Right atrium auricular region (tissue), 2 donors: ENCODE measurements at regions not wholly inside any gene's neighbourhood (a gene's known extent, or its start where the extent isn't known, plus 50 kb on each side); places are given as distances from the start of the nearest gene placed in this dataset.

Source experiments
- DNase-seq: peaks from one replicate; pipeline ENCODE4 v3.0.0-alpha.2; 2019; ENCODE audit warnings: low spot score
- H3K27ac ChIP-seq, 2 donors: fragments of 200-600 bp; sonication (generic); 1 replicate in 1 of 2; 2 replicates in 1 of 2; pipeline ENCODE4 v1.5.1; 2016 to 2019
- H3K27me3 ChIP-seq, 2 donors: fragments of 200-600 bp; sonication (generic); one replicate each; pipeline versions ENCODE4 v1.5.1 to v1.6.0; 2017 to 2019
- H3K36me3 ChIP-seq: fragments of 200-600 bp; sonication (generic); one replicate; pipeline ENCODE4 v1.5.1; 2016
- H3K4me1 ChIP-seq, 2 donors: fragments of 200-600 bp; sonication (generic); one replicate each; pipeline versions ENCODE4 v1.5.1 to v1.6.0; 2017 to 2019
- H3K4me3 ChIP-seq, 2 donors: fragments of 200-600 bp; sonication (generic); 1 replicate in 1 of 2; 2 replicates in 1 of 2; pipeline ENCODE4 v1.5.1; 2017 to 2019; ENCODE audit warnings: mild to moderate bottlenecking in 1 of 2, moderate library complexity in 1 of 2
- H3K9me3 ChIP-seq, 2 donors: fragments of 200-600 bp; sonication (generic); one replicate each; pipeline ENCODE4 v1.5.1; 2019
- CTCF ChIP-seq, 2 donors: fragments of 200-600 bp; sonication (generic); IDR thresholded peaks; one replicate each; pipeline ENCODE4 v1.5.1; 2019; ENCODE audit warnings: antibody characterized with exemption in 2 of 2

- H3K4me1 ChIP-seq, result no peaks in the 10 kb centered on the region
- no peaks in the 10 kb centered on the region for H3K36me3 ChIP-seq
- H3K27me3 ChIP-seq, result no peaks in the 10 kb centered on the region
- no peak for TF ChIP-seq CTCF (IDR thresholded peaks at IDR 0.05)
- no peaks in the 10 kb centered on the region for H3K9me3 ChIP-seq
- no peak for DNase-seq
- H3K27ac ChIP-seq, result no peak overlapping the region
- no peak overlapping the region for H3K4me3 ChIP-seq
These were observed 68.8 kb upstream of the WDR11 start for GRCh38 chr10:120782336-120782735.

GRCh38 chr10:120783098-120783497, 68.1 kb upstream of the WDR11 start:
- H3K4me1 ChIP-seq, result no peaks in the 10 kb centered on the region
- H3K27me3 ChIP-seq, result no peaks in the 10 kb centered on the region
- H3K4me3 ChIP-seq, result no peak overlapping the region
- H3K36me3 ChIP-seq, result no peaks in the 10 kb centered on the region
- H3K9me3 ChIP-seq, result no peaks in the 10 kb centered on the region
- DNase-seq, result no peak
- TF ChIP-seq CTCF (IDR thresholded peaks at IDR 0.05), result no peak
- no peak overlapping the region for H3K27ac ChIP-seq

DNA sequence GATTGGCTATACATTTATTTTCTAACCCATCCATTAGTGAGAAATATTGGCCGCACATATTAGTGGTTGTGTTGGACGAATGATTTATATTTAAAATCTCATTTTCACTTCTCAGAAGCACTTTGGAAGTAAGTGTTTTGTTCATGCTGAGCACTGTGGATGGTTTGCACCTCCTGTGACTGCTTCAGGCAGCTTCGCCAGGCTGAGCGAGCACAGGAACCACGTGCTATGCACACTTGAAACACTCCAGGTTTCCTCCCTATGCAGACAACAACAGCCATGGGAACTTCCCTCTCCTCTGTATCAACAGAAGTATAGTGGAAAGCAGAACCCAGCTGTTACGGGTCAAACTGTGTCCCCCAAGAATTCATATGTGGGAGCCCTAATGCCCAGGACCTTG, 67.3 kb upstream of the WDR11 start:
- no peaks in the 10 kb centered on the region for H3K36me3 ChIP-seq
- H3K27me3 ChIP-seq, result no peaks in the 10 kb centered on the region
- H3K4me3 ChIP-seq, result no peak overlapping the region
- no peak overlapping the region for H3K27ac ChIP-seq
- no peaks in the 10 kb centered on the region for H3K4me1 ChIP-seq
- no peak for DNase-seq
- no peak for TF ChIP-seq CTCF (IDR thresholded peaks at IDR 0.05)
- H3K9me3 ChIP-seq, result no peaks in the 10 kb centered on the region

GRCh38 chr10:120788771-120789170, 62.4 kb upstream of the WDR11 start:
- Histone ChIP-seq H3K36me3 (no peaks in the 10 kb centered on the region), H3K9me3 (no peaks in the 10 kb centered on the region), H3K27ac (no peak overlapping the region), H3K27me3 (no peaks in the 10 kb centered on the region), H3K4me3 (no peak overlapping the region), H3K4me1 (no peaks in the 10 kb centered on the region)
- TF ChIP-seq CTCF (IDR thresholded peaks at IDR 0.05), result no peak
- no peak for DNase-seq

DNA sequence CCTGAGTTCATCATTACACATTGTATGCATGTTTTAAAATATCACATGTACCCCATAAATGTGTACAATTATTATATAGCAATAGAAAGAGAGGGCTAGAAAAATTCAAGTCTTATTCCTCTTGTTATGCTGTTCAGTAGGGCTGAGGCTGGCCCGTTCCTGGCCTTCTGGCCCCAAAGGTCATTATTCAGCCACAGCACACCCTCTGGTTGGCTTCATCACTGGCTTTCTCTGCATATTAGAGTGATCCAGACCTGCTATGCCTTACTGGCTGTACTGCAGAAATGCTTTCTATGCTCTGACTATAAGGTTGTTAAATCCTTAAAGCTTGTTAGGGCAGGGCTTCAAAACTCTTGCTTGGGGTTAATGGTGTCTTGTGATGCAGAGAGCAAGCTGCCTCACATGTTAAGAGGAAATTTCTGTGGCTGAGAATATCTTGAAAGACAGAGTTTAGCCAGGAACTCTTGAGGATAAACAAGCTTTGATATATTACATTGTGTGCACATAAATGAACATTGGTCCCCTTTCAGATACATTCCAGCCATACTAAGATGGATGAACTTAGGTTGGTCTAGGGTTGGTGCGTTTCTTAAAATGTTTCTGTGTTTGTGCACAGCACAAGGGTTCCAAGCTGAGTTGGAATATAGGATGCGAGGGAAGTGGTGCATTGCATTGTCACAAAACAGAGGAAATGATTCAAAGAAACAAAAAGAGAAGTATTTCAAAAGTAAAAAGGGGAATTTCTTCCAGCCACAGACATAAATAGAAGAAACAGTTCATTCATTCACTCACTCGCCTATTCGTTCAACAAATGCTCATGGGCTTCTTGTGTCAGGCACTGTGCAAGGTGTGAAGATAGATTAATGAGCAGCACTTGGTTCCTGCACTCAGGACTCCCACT, 61.6 kb upstream of the WDR11 start:
- no peaks in the 10 kb centered on the region for H3K9me3 ChIP-seq
- H3K27ac ChIP-seq, result no peak overlapping the region

More for the DNA sequence above, 61.6 kb upstream of the WDR11 start:
- H3K27me3 ChIP-seq, result no peaks in the 10 kb centered on the region
- DNase-seq, result no peak
- H3K4me1 ChIP-seq, result no peaks in the 10 kb centered on the region
- H3K36me3 ChIP-seq, result no peaks in the 10 kb centered on the region
- TF ChIP-seq CTCF (IDR thresholded peaks at IDR 0.05), result no peak
- no peak overlapping the region for H3K4me3 ChIP-seq
